ENCODE measurements at regions not wholly inside any gene's neighbourhood (a gene's known extent, or its start where the extent isn't known, plus 50 kb on each side); places are given as distances from the start of the nearest gene placed in this dataset.

DNA sequence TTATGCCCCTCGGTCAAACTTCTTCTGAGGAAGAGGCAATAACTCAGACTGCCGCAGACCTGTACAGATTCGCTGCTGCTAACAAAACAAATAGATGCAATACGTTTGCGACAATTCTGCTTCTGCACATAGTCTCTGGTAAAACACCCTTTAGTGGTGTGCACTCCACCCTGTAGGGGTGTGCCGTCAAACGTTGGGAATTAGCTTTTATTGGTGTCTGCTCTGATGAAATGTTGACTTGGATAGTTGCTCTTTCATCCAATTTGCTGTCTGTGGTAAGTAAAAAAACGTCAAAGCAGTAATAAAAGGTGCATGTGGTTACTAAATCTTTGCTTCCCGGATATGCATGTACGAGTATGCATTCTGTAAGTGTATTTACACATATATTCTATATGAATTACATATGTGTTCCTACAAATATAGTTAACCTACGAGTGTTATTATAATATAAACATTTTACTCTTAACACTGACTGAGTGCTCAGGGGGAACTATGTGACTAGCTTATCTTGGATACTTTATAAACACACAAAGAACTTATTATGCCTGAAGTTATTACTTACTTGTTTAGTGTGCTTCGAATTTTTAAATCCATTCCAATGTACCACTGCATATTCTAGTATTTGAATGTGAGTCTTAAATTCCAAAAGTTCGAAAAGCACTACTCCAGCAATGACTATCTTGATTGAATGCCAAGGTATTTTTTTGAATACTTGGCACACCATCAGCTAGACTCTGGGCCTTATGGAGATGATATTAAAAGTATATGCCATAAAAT, 610.2 kb downstream of the ZEB2 start:
- POLR2A ChIA-PET: no interaction called here
- TF ChIP-seq, protein P1, sequence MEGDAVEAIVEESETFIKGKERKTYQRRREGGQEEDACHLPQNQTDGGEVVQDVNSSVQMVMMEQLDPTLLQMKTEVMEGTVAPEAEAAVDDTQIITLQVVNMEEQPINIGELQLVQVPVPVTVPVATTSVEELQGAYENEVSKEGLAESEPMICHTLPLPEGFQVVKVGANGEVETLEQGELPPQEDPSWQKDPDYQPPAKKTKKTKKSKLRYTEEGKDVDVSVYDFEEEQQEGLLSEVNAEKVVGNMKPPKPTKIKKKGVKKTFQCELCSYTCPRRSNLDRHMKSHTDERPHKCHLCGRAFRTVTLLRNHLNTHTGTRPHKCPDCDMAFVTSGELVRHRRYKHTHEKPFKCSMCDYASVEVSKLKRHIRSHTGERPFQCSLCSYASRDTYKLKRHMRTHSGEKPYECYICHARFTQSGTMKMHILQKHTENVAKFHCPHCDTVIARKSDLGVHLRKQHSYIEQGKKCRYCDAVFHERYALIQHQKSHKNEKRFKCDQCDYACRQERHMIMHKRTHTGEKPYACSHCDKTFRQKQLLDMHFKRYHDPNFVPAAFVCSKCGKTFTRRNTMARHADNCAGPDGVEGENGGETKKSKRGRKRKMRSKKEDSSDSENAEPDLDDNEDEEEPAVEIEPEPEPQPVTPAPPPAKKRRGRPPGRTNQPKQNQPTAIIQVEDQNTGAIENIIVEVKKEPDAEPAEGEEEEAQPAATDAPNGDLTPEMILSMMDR (IDR thresholded peaks at IDR 0.05; ENCODE audit: insufficient read depth, low read length, missing control alignments): no peak
- no peak overlapping the region for H3K4me3 ChIP-seq (ENCODE audit: low read depth, low read length)
- CTCF ChIA-PET: no interaction called here
- no peak for DNase-seq (ENCODE audit: low read depth, low spot score)

DNA sequence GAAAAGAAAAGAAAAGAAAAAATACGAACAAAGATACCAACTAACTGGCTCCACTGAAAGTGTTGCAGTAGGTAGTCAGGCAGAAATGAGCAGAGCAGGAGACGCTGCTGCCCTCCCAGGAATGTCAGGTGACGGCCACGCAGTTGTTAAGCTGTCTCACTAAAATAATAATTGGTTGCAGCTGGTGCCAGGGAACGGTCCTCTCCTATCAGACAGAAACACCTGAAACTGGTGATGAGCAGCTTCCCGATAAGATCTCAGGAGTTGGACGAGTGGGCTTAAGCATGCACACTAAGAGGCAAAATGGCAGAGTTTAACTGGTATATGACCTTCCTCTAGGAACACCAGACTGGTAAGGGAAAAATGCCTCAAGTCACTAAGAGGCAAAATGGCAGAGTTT, 611.1 kb downstream of the ZEB2 start:
- TF ChIP-seq, protein P1 (IDR thresholded peaks at IDR 0.05; ENCODE audit: insufficient read depth, low read length, missing control alignments): no peak
- POLR2A ChIA-PET: no interaction called here
- CTCF ChIA-PET: no interaction called here
- H3K4me3 ChIP-seq (ENCODE audit: low read depth, low read length): no peak overlapping the region
- no peak for DNase-seq (ENCODE audit: low read depth, low spot score)

DNA sequence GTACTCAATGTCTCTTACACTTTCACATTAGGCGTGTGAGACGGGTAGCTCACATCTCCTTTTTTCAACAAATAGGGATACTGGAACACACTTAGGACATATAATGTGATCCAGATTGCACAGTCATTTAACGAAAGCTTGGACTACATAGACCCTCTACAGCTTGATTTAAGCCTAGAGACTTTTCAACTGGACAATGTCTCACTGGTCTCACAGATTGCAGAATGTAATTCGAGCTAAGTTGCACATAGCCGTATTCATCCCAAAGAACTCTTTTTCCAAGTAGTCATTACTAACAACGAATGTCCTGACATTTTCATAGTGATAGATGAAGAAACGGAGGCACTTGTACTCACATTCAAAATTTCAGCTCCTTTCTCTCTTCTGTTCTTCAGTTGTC, 612.1 kb downstream of the ZEB2 start:
- H3K4me3 ChIP-seq (ENCODE audit: low read depth, low read length): no peak overlapping the region
- DNase-seq (ENCODE audit: low read depth, low spot score): no peak
- TF ChIP-seq, protein P1 (IDR thresholded peaks at IDR 0.05; ENCODE audit: insufficient read depth, low read length, missing control alignments): no peak
- ChIA-PET CTCF (no interaction called here), POLR2A (no interaction called here)

DNA sequence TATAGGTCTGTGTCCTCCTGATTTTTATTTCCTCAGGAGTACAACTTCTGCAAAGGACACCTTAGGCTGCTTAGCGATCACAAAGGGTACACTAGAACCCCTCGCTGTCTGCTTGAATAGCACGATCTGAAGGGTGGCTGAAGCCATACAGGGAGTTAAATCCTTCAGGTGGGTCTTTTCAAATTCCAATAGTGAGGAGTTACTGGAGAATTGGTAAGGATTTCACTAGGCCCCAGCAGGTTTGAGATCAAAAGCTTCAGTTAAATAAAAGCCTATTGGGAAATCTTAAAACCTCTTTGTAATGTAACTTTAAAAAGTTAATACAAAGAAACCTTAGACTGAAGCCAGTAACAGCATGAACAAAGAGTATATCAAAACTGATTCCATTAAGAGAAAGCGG, 613.1 kb downstream of the ZEB2 start:
- CTCF ChIA-PET: no interaction called here
- TF ChIP-seq, protein P1 (IDR thresholded peaks at IDR 0.05; ENCODE audit: insufficient read depth, low read length, missing control alignments): no peak
- DNase-seq (ENCODE audit: low read depth, low spot score): no peak
- no peak overlapping the region for H3K4me3 ChIP-seq (ENCODE audit: low read depth, low read length)
- POLR2A ChIA-PET: no interaction called here

DNA sequence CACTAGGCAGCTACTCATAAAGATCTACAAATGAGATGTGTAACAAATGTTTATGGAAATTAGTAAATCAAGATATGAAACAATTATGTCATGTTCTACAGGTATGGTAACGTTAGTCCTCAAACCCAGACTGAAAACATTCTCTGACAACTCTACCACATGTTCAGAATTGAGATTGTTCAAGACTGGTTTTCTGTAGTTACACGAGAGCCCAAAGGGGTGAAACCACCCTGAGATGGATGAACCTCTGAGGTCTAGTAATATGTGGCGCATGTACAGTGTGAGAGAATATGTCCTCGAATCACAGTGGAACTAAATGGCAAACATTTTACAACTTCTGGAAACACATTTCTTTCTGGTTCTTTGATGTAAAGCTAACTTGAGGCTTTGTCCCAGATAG, 614.3 kb downstream of the ZEB2 start:
- ChIA-PET CTCF (no interaction called here), POLR2A (no interaction called here)
- DNase-seq (ENCODE audit: low read depth, low spot score): no peak
- TF ChIP-seq, protein P1 (IDR thresholded peaks at IDR 0.05; ENCODE audit: insufficient read depth, low read length, missing control alignments): no peak
- no peak overlapping the region for H3K4me3 ChIP-seq (ENCODE audit: low read depth, low read length)

DNA sequence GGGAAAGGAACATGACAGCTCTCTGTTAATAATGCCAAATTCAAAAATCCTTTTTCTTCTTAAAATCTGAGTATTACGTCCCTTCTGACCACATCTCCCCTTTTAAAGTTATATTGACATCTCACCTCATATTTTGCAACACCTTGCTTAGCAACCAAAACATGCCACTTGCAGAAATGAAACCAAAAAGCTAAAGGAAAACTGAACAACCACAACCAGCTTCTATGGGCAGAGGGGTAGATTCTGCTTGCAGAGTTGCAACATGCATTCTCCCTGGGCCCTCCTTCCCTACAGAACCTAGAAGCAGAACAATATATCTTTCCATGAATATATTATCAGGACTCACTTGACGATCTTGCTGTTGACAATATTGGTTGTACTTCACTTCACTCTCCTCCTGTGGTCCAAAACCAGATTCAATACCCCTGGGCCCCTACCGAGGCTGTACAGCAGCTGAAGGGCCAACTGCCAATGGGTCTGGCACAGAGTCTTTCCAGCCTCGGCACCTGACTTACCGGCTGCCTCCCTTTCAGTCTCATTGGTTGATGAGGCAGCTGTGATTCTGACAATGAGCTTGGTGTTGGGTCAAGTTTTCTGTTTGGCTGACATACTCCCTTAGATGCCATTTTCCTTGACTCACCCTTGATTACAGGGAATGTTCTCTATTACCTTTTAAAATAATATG, 616.6 kb downstream of the ZEB2 start:
- DNase-seq (ENCODE audit: low read depth, low spot score): no peak
- POLR2A ChIA-PET: no interaction called here
- no peak overlapping the region for H3K4me3 ChIP-seq (ENCODE audit: low read depth, low read length)
- TF ChIP-seq, protein P1 (IDR thresholded peaks at IDR 0.05; ENCODE audit: insufficient read depth, low read length, missing control alignments): no peak
- CTCF ChIA-PET: interaction anchor here (1.0 kb wide), 1 partner anchor 12 kb away, joined by 3 read pairs; no protein-coding TSS in a partner anchor

All from AG04449 (cell line).